Right cardiac atrium (tissue), 5 donors: ENCODE measurements at regions not wholly inside any gene's neighbourhood (a gene's known extent, or its start where the extent isn't known, plus 50 kb on each side); places are given as distances from the start of the nearest gene placed in this dataset.

ENCODE experiments used
- ATAC-seq, 2 donors: fragments of 200-7000 bp; cut with Tn5 transposase; one replicate each; pipeline versions ENCODE4 v1.8.0 to v1.9.1; 2020; ENCODE audit warnings: moderate library complexity in 2 of 2, mild to moderate bottlenecking in 1 of 2
- DNase-seq, 3 donors: peaks; one replicate each; pipeline ENCODE4 v3.0.0-alpha.2; 2020
- H3K27ac ChIP-seq: one replicate; pipeline ENCODE4 v1.5.1; 2013; ENCODE audit warnings: mild to moderate bottlenecking, low read length, control low read depth, moderate library complexity
- H3K27me3 ChIP-seq: one replicate; pipeline ENCODE4 v1.6.1; 2013; ENCODE audit not compliant: control insufficient read depth, insufficient read depth
- H3K4me1 ChIP-seq: one replicate; pipeline ENCODE4 v1.6.1; 2013; ENCODE audit warnings: low read length; ENCODE audit not compliant: control insufficient read depth, insufficient read depth
- H3K4me3 ChIP-seq: one replicate; pipeline ENCODE4 v1.5.1; 2013; ENCODE audit warnings: low read length, control low read depth
- H3K9me3 ChIP-seq: one replicate; pipeline ENCODE4 v1.6.1; 2013; ENCODE audit warnings: low read length; ENCODE audit not compliant: control insufficient read depth
- WGBS: extraction: QIAGEN DNeasy Blood & Tissue Kit; methylation state at CpG from one replicate; pipeline ENCODE4 v1.1.7; 2013; 5-methylcytosine and 5-hydroxymethylcytosine counted together
- intact Hi-C, 4 donors: fragments of 100-400 bp; cut with DNase I; formaldehyde crosslinking; loops; one replicate each; pipeline versions ENCODE4 v1.11.0 to v1.14.0; 2022 to 2023
- donor health status: healthy with polysubstance abuse.
- donor health status: DM: no; HTN: yes; CAD: no.
- donor health status: DM: no; HTN: no; CAD: no.
- donor health status: DM: no; HTN: yes; CAD: no; lungs with severe emphysema.
- donor health status: DM: yes; HTN: yes; CAD: no.

DNA sequence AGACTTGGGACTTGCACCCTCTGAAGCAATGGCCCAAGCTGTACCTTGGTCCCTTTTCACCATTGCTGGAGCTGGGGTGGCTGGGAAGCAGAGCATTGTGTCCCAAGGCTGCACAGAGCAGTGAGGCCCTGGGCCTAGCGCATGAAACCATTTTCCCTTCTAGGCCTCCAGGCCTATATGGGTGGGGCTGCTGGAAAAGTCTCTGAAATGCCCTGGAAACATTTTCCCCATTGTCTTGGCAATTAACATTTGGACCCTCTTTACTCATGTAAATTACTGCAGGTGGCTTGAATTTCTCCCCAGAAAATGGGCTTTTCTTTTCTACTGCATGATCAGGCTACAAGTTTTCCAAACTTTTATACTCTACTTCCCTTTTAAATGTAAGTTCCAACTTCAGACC lies 510.5 kb downstream of the SLITRK6 start:
- WGBS: 94% methylated on average over 1 of the region's 1 CpG
- Histone ChIP-seq H3K27ac (no peak overlapping the region), H3K4me3 (no peak overlapping the region), H3K4me1 (no peaks in the 10 kb centered on the region), H3K9me3 (no peaks in the 10 kb centered on the region), H3K27me3 (no peaks in the 10 kb centered on the region)
- ATAC-seq (no peak), DNase-seq (no peak)
- intact Hi-C loops: no loop called here

DNA sequence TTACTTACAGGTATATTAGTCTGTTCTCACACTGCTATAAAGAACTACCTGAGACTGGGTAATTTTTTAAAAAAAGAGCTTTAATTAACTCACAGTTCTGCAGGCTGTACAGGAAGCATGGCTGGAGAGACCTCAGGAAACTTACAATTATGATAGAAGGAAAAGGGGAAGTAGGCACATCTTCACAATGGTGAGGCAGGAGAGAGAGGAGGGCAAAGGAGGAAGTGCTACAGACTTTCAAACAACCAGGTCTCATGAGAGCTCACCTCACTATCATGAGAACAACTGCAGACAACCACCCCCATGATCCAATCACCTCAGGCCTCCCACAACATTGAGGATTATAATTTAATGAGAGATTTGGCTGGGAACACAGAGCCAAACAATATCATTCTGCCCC lies 511.7 kb downstream of the SLITRK6 start:
- no peaks in the 10 kb centered on the region for H3K27me3 ChIP-seq
- intact Hi-C loops: no loop called here
- no peak for DNase-seq
- H3K4me1 ChIP-seq: no peaks in the 10 kb centered on the region
- H3K9me3 ChIP-seq: no peaks in the 10 kb centered on the region
- H3K4me3 ChIP-seq: no peak overlapping the region
- ATAC-seq: no peak
- no peak overlapping the region for H3K27ac ChIP-seq

DNA sequence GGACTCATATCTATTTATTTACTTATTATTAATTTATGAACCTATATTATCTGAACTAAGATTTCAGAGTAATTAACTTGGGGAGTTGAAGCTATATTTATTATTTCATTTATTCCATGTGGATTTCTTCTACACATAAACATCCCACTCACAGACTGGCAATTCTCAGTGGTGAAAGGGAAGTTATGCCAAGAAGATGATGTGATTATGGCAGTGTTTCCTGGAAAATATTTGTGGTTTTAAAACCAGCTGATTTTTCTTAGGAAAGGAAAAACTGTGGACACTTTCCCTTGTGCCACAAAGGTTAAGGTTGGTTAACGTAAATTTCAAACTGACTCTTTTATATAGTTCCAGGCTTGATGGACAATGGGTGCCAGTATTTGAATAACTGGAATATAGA lies 513.1 kb downstream of the SLITRK6 start:
- intact Hi-C loops: no loop called here
- ATAC-seq (no peak), DNase-seq (no peak)
- Histone ChIP-seq H3K27ac (no peak overlapping the region), H3K27me3 (no peaks in the 10 kb centered on the region), H3K9me3 (no peaks in the 10 kb centered on the region), H3K4me3 (no peak overlapping the region), H3K4me1 (no peaks in the 10 kb centered on the region)
- WGBS: 71% methylated on average over 1 of the region's 1 CpG

DNA sequence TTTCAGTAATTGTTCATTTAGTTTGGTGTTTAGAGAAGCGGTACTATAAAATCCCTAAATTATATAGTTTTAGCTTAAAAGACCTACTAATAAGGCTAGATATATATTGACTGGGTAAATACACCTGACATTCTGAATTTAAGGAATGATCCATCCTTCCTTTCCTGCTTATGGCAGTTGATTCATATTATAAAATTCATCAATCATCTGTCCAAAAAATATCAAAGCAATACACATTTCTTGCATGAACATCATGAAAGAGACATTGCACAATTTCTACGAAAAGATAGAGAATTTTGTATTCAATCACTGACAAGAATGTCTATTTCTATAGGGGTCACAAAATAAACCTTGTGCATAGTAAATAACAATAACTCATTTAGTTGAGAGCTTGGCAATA lies 514.9 kb downstream of the SLITRK6 start:
- Histone ChIP-seq H3K27ac (no peak overlapping the region), H3K4me3 (no peak overlapping the region), H3K9me3 (no peaks in the 10 kb centered on the region), H3K4me1 (no peaks in the 10 kb centered on the region), H3K27me3 (no peaks in the 10 kb centered on the region)
- WGBS: 91% methylated on average over 2 of the region's 2 CpGs
- ATAC-seq (no peak), DNase-seq (no peak)
- intact Hi-C loops: no loop called here

DNA sequence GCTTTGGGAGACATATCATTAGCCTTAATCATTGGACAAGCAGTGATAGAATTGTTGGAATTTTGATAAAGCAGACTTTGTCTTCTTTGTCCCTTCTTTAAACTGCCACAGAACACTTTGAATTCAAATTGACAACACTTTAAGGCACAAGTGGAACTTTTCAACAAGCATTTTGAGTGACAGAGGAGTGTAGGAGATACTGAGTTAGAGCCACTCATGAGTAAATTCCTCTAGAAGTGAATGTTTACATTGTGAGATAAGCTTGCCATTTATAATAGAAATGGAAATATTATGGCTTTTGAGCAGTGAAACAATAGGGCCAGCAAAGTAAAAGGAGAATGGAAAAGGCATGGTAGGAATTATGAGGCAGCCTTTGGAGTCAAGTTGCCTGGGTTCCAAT lies 515.8 kb downstream of the SLITRK6 start:
- intact Hi-C loops: no loop called here
- no peak for DNase-seq
- no peak for ATAC-seq
- H3K27ac ChIP-seq: no peak overlapping the region
- no peaks in the 10 kb centered on the region for H3K4me1 ChIP-seq
- H3K4me3 ChIP-seq: no peak overlapping the region
- H3K27me3 ChIP-seq: no peaks in the 10 kb centered on the region
- no peaks in the 10 kb centered on the region for H3K9me3 ChIP-seq

DNA sequence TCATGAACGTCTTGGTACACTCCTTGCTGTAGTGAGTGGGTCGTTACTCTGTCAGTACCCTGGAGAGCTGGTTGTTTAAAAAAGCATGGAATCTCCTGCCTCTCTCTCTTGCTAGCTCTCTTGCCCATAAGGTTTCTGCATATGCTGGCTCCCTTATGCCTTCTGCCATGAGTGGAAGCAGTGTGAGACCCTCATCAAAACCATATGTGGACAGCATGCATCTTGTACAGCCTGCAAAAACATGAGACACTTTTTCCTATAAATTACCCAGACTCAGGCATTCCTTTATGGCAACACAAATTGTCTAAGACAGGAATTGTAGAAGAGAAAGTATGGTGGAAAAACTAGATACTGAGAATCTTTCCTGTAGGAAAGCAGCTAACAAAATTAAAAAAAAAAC lies 516.3 kb downstream of the SLITRK6 start:
- Histone ChIP-seq H3K4me1 (no peaks in the 10 kb centered on the region), H3K4me3 (no peak overlapping the region), H3K9me3 (no peaks in the 10 kb centered on the region), H3K27ac (no peak overlapping the region), H3K27me3 (no peaks in the 10 kb centered on the region)
- intact Hi-C loops: no loop called here
- ATAC-seq: no peak
- no peak for DNase-seq
- WGBS: 56% methylated on average over 2 of the region's 2 CpGs

DNA sequence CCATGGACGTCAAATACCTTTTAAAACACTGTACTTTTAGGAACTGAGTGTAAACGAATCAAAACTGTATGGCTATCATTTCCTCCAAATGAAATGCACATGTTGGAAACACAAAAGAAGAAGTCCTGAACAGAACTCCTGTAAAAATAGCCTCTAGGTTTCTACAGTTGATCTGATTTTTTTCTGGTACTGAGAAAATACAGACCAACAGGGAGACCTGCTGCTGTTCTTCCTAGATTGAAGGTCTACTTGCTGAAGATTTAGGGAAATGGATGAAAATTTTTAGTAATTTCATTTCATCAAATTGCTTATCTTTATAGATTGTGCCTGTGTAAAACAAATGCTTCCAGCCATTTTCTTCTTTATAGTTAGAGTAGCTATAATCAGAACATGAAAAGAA lies 520.4 kb downstream of the SLITRK6 start:
- ATAC-seq: no peak

DNA sequence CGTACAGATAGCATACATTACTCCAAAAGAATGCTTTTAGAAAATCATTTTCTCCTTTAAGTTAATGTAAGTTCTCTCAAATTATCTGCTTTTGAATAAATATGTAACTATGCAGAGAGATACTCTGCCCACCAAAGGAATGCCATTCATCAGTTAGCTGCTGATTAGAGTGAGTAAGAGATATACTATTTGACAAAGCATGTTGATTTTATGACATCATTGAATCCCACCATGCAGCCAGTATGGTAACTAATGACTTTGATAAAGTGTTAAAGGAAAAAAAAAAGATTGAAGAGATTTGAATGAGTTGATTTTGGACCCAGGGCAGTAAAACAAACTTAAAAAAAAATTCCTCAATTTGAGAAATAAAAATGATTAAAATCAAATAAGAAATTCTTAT lies 521.5 kb downstream of the SLITRK6 start:
- 62% methylated on average over 1 of the region's 1 CpG for WGBS
- no peaks in the 10 kb centered on the region for H3K27me3 ChIP-seq
- no peaks in the 10 kb centered on the region for H3K4me1 ChIP-seq
- no peak for DNase-seq
- H3K27ac ChIP-seq: no peak overlapping the region
- H3K9me3 ChIP-seq: no peaks in the 10 kb centered on the region
- H3K4me3 ChIP-seq: no peak overlapping the region
- intact Hi-C loops: no loop called here
- ATAC-seq: no peak

More for the DNA sequence above, 520.4 kb downstream of the SLITRK6 start:
- WGBS: 51% methylated on average over 2 of the region's 2 CpGs
- H3K4me3 ChIP-seq: no peak overlapping the region
- DNase-seq: no peak
- H3K9me3 ChIP-seq: no peaks in the 10 kb centered on the region
- intact Hi-C loops: no loop called here
- no peaks in the 10 kb centered on the region for H3K27me3 ChIP-seq
- H3K4me1 ChIP-seq: no peaks in the 10 kb centered on the region
- H3K27ac ChIP-seq: no peak overlapping the region

DNA sequence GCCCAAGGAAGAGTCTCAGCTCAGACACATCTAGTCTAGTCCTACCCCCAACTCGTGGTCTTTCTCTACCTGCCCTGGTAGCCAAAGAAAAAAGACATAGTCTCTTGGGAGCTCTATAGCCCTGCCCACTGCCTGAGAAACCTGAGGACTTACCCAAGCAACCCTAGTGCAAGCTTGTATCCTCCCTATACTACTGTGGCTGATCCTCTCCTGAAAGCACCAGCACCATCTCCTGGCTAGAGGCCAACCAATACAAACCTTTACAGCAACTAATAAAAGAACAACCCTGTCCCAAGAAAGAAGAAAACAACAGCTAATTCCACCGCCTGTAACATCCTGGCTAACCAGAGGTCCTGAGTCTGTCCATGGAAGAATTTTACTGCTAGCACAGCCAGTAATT lies 532.4 kb downstream of the SLITRK6 start:
- ATAC-seq (no peak), DNase-seq (no peak)
- Histone ChIP-seq H3K9me3 (no peaks in the 10 kb centered on the region), H3K4me3 (no peak overlapping the region), H3K4me1 (no peaks in the 10 kb centered on the region), H3K27ac (no peak overlapping the region), H3K27me3 (no peaks in the 10 kb centered on the region)
- intact Hi-C loops: no loop called here
- 69% methylated on average over 2 of the region's 2 CpGs for WGBS

DNA sequence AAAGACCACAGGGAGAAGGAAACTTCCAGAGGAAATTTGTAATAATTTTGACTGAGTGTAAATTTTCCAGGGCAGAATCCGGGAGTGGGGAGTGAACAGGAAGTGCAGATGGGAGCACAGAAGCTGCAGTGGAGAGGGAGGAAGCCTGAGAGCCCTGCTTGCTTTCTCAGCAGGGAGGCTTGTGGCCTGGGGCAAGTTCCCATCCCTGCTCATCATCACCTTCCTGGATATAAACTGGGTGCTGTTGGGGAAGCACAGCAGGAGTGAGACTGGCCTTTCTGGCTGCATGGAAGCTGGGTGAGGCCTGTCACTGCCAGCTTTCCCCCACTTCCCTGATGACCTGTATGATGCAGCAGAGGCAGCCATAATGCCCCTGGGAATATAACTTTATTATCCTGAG lies 532.9 kb downstream of the SLITRK6 start:
- Histone ChIP-seq H3K27me3 (no peaks in the 10 kb centered on the region), H3K9me3 (no peaks in the 10 kb centered on the region), H3K4me1 (no peaks in the 10 kb centered on the region), H3K4me3 (no peak overlapping the region), H3K27ac (no peak overlapping the region)
- intact Hi-C loops: no loop called here
- DNase-seq: no peak
- 29% methylated on average over 1 of the region's 1 CpG for WGBS
- no peak for ATAC-seq

DNA sequence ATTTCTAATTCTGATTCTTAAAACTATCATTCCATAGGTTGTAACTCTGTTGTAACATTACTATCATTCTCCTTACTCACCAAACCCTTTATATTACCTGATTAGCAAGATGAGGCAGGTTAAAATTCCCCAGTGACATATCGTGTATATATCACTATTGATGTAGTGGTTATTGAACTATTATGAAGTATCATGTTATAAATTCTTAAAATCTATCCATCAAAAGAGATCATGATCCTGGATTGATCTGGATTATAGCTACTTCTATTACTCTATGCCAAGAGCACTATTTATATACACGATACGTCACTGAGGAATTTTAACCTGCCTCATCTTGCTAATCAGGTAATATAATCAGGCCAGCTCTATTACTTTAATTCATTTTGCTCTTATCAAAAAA lies 533.9 kb downstream of the SLITRK6 start:
- intact Hi-C loops: no loop called here
- WGBS: 89% methylated on average over 3 of the region's 3 CpGs

DNA sequence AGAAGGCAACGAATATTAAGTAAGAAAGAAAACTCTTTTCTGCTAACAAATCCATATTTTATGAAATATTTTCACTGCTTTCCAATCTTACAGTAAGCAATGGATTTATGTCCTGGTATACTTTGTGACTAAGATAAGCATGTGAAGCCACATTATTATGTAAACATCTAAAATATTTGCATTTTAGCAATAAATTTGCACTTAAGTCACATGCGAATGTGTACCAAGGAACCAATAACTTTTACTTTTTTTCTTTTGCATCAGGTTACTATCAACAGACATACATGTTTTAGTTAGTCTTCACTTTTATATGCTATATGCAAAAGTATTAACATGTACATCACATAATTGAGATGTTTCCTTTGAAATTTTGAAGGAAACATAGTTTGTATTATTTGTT lies 536.7 kb downstream of the SLITRK6 start:
- H3K4me3 ChIP-seq: no peak overlapping the region
- intact Hi-C loops: no loop called here
- H3K4me1 ChIP-seq: no peaks in the 10 kb centered on the region
- H3K27me3 ChIP-seq: no peaks in the 10 kb centered on the region
- ATAC-seq: no peak
- H3K27ac ChIP-seq: no peak overlapping the region
- no peak for DNase-seq
- H3K9me3 ChIP-seq: no peaks in the 10 kb centered on the region
- 82% methylated on average over 2 of the region's 2 CpGs for WGBS

More for the DNA sequence above, 533.9 kb downstream of the SLITRK6 start:
- ATAC-seq (no peak), DNase-seq (no peak)
- H3K4me3 ChIP-seq: no peak overlapping the region
- H3K27me3 ChIP-seq: no peaks in the 10 kb centered on the region
- no peaks in the 10 kb centered on the region for H3K9me3 ChIP-seq
- H3K4me1 ChIP-seq: no peaks in the 10 kb centered on the region
- no peak overlapping the region for H3K27ac ChIP-seq
